ENCODE measurements at regions not wholly inside any gene's neighbourhood (a gene's known extent, or its start where the extent isn't known, plus 50 kb on each side); places are given as distances from the start of the nearest gene placed in this dataset.

DNA sequence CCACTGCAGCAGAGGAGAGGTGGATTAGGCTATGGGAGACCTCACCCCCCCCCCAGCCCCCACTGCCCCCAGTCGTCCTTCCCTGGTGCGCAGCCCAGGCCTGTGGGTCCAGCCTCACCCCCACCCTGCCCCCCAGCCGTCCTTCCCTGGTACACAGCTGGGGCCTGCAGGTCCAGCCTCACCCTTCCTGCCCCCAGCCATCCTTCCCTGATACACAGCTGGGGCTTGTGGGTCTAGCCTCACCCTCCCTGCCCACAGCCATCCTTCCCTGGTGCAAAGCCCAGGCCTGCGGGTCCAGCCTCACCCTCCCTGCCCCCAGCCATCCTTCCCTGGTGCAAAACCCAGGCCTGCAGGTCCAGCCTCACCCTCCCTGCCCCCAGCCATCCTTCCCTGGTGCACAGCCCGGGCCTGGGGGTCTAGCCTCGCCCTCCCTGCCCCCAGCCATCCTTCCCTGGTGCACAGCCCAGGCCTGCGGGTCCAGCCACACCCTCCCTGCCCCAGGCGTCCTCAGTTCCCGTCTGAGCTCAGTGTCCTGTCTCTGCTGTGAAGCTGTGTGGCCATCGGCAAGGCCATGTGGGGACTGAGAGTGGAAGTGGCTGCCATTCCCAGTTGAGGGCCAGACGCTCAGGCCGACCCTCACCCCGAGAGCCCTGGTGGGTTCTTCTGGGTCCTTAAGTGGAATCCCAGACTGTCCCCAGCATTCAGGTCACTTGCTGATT, 86.8 kb upstream of the SNTG2 start:
- TF ChIP-seq, protein P1, sequence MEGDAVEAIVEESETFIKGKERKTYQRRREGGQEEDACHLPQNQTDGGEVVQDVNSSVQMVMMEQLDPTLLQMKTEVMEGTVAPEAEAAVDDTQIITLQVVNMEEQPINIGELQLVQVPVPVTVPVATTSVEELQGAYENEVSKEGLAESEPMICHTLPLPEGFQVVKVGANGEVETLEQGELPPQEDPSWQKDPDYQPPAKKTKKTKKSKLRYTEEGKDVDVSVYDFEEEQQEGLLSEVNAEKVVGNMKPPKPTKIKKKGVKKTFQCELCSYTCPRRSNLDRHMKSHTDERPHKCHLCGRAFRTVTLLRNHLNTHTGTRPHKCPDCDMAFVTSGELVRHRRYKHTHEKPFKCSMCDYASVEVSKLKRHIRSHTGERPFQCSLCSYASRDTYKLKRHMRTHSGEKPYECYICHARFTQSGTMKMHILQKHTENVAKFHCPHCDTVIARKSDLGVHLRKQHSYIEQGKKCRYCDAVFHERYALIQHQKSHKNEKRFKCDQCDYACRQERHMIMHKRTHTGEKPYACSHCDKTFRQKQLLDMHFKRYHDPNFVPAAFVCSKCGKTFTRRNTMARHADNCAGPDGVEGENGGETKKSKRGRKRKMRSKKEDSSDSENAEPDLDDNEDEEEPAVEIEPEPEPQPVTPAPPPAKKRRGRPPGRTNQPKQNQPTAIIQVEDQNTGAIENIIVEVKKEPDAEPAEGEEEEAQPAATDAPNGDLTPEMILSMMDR (conservative IDR thresholded peaks at IDR 0.05), result no peak
- H3K27ac ChIP-seq, result no peak overlapping the region

DNA sequence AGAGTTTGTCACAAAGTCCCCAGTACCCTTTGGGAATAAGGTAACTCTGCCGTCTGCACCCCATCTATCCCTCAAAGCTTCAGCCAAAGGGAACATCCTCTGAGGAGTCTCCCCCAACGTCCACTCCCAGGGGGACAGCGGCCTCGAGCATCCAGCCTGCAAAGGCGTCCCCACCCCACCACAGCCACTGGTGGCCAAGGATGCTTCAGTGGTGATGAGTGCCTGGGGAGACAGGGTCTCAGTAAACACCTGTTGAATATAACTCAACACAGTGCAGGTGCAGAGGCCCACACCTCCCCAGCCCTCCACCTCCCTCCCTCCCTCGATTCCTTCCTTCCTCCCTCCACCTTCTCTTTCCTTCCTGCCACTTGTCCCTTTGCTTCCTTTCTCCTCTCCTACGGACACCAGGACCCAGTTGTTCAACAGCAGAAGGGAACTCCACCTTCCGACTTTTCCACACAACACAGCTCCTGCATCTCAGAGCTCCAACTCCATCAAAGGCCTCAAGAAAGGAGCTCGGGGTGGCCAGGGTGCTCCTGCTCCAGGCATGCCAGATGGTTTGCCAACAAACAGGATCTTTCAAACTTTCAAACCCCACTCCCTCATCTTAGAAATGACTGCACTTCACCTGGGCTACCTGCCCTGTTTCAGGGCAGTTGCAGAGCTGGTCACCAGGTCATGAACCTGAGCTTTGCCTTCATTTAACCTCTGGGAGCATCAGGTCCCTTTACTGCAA, 87.8 kb upstream of the SNTG2 start:
- TF ChIP-seq, protein P1 (conservative IDR thresholded peaks at IDR 0.05), result no peak
- no peak overlapping the region for H3K27ac ChIP-seq

DNA sequence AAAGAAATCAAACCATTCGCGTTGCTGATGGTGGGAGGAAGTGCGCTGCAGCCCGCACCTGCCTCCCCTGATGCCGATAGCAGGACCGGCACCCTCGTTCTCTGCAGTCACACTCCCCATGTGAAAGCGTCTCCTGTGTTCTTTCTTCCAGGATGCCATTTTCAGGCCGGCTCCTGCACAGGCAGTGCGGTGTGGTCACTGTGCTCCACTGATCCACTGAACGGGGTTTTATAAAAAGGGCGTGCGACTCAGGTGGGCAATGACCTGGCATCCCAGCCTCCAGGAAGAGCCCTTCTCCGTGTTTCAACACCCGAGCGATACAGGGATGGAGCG, 88.3 kb upstream of the SNTG2 start:
- TF ChIP-seq, protein P1 (conservative IDR thresholded peaks at IDR 0.05), result no peak
- H3K27ac ChIP-seq, result no peak overlapping the region

DNA sequence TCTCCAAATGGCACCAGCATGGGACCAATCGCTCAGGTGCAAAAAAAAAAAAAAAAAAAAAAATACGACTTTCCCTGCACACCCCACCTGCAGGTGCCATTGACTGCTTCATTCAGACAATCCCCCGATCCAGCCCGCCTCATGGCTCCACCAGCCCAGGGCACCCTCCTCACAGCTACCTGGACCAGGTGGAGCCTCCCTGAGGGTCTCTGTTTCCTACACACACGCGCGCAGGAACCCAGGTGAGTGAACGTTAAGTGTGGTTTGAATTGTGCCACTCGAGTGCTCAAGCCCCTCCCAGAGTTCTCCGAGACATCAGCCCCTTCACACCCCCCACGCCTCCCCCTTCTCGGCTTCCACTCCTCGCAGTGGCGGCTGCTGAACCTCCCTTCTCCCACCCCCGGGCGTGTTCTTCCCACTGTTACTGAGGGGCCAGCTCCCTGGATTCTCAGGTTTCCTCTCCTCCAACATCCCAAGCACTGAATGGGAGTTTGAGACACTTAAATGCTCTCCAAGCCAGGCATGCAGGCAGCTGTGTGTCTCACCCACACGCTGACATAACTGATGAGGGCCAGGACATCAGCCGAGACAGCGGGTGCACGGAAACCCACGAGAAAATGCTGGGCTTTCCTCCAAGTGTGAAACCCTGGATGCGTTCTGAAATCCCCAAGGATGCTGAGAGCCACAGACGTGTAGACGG, 88.8 kb upstream of the SNTG2 start:
- no peak overlapping the region for H3K27ac ChIP-seq
- TF ChIP-seq, protein P1 (conservative IDR thresholded peaks at IDR 0.05), result no peak

DNA sequence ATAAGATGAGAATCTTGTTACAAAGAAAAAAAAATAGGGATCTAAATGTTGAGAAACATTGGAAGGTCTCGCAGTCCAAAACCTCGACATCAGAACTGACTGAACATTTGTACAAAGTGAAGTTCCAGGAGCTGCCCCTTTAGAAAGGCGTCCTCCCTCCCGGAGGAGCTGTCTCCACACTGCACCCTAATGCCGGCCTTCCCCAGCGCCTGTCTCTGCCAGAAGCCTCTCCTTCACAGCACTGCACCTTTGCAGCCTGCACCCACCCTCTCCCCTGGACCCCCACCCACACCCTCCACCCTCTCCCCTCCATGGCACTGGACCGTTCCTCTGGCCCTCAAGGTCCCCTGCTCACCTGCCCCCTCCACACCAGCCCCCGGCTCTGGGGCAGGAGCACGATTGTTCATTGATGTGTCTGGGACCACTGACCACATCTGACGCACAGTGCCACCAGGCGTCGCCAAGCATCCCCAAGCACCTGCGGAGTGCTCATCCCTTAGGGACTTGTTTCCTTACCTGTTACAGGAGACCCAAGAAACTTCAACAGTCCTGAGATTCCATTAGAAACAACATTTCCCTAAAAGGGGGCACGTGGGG, 90.3 kb upstream of the SNTG2 start:
- TF ChIP-seq, protein P1 (conservative IDR thresholded peaks at IDR 0.05), result no peak
- H3K27ac ChIP-seq, result no peak overlapping the region

DNA sequence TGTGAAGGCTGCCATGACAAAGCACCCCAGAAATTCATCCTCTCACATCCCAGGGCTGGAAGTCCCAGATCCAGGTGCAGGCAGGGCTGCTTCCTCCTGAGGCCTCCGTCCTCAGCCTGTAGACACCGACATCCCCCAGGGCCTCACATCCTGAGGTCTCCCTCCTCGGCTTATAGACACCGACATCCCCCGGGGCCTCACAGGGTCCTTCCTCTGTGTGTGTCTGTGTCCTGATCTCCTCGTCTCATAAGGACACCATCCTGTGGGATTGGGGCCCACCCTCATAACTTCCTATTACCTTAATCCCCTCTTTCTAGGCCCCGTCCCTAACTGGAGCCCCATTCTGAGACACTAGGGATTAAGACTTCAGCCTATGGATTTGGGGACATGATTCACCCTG, 92.0 kb upstream of the SNTG2 start:
- TF ChIP-seq, protein P1 (conservative IDR thresholded peaks at IDR 0.05), result no peak
- H3K27ac ChIP-seq, result no peak overlapping the region

DNA sequence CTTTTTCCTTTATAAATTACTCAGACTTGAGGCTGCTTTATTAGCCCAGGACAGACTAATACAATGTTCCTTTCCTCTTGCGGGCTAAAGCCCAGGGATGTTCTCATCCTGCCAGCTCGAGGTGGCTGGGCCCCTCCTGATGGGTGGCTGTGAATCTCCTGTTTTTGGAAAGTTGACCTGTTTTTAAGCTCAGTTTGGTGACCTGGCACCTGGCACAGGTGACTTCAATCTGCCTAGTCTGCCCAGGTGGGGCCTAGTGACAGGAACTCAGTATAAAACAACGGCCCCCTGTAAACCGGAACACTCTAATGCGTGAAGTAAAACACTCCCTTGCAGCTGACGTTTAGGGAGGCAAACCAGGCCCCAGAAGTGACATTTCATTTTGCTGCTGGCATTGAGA, 92.7 kb upstream of the SNTG2 start:
- TF ChIP-seq, protein P1 (conservative IDR thresholded peaks at IDR 0.05), result no peak

More for the DNA sequence above, 92.7 kb upstream of the SNTG2 start:
- H3K27ac ChIP-seq, result no peak overlapping the region

All from VCaP (cell line).